Left hindlimb (tissue), 1 donor: ENCODE measurements at regions not wholly inside any gene's neighbourhood (a gene's known extent, or its start where the extent isn't known, plus 50 kb on each side); places are given as distances from the start of the nearest gene placed in this dataset.
A peak's percentile ranks its signal among the peaks of the same experiment; 100 is the strongest.
"Not testable (repeated sequence)": the region's sequence is repeated elsewhere in the genome, so short reads cannot be mapped to it uniquely, and the experiment has no call there.

Experiments used
- DNase-seq: peaks from one replicate; pipeline ENCODE4 v3.0.0-alpha.2; 2018

GRCh38 chr2:33712674-33713073 lies 113.6 kb upstream of the FAM98A start:
- DNase-seq: no peak

- DNase-seq: no peak
Measured at GRCh38 chr2:33709951-33710350, 110.9 kb upstream of the FAM98A start.

DNA sequence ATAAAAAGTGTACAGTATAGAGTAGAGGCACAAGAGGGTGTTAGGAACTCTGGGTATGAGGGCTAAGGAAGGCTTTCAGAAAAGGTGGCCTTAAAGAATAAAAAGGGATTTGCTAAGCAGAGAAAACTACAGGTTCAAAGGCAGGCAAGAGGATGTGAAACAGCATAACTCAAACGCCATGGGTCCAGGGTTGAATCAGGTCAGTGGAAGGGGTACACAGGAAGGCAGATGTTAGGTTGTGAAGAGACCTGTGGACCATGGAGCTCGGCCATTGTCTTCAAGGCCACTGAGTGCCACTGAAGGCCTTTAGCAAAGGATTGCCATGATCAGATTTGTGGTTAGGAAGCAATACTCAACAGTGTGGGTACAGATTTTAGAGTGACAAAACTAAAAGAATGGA lies 108.2 kb upstream of the FAM98A start:
- DNase-seq: no peak

GRCh38 chr2:33706410-33706809 lies 107.3 kb upstream of the FAM98A start:
- no peak for DNase-seq

DNA sequence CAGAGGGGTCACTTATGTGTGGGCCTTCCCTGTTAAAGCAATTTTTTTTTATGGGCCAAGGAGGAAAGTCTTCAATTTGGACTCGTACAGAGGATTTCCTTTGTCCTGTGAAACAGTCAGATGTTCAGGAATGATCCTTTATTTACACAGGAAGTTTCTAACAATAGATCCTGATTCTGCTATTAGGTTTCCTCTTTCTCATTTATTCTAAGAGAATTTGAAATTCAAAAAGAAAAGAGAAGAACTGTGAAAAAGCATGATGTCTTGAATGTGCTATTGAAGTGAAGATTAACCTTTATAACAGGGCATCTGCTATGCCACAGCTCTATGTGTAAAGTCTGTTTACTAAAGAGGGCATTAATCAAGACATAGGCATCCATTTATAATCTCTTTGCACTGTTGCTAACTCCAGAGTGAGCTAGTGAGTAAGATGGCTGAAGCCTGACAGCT lies 105.3 kb upstream of the FAM98A start:
- DNase-seq: no peak

- DNase-seq: no peak
Measured at GRCh38 chr2:33696234-33696633, 97.1 kb upstream of the FAM98A start.

DNA sequence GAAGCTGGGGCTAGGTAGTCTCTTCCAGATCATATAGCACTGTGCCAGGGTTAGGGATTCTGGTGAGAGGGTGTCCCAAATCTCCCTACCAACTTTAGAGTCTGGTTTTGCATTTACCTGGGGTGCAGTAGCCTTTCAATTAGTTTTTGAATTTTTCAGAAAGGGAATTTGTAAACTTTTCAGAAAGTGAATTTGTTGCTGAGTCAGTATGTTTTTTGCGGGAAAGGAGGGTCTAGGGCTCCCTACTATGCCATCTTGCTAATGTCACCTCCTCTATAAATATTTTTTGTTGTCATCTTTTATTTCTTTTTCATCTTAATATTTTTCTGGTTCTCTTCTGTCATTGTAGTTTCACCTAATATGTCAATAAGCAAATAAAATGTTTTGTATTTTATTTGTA lies 95.8 kb upstream of the FAM98A start:
- DNase-seq: no peak

DNA sequence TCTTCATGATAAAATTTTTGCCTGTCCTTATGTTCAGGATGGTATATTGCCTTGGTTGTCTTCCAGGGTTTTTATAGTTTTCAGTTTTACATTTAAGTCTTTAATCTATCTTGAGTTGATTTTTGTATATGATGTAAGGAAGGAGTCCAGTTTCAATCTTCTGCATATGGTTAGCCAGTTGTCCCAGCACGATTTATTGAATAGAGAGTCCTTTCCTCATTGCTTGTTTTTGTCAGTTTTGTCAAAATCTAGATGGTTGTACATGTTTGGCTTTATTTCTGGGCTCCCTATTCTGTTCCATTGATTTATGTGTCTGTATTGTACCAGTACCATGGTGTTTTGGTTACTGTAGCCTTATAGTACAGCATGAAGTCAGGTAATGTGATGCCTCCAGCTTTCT lies 91.6 kb upstream of the FAM98A start:
- DNase-seq: not testable (repeated sequence)

DNA sequence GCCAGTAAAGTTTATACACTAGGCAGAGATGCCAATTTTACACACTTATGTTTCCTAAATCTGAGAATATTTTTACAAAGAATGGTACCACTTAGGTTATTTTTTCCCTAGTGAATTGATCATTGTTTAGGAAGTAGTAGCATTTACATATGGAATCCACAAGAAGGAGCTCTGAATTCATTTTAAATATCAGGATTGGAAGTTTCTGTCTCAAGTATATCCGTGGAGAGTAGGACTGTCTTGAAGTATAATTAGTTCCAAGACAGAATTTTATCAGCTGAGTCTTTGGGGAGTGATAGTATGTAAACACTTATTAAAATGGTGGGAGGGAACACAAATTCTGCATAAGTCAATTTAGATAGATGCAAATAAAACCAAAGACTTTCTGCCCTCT lies 82.3 kb upstream of the FAM98A start:
- DNase-seq: no peak

DNA sequence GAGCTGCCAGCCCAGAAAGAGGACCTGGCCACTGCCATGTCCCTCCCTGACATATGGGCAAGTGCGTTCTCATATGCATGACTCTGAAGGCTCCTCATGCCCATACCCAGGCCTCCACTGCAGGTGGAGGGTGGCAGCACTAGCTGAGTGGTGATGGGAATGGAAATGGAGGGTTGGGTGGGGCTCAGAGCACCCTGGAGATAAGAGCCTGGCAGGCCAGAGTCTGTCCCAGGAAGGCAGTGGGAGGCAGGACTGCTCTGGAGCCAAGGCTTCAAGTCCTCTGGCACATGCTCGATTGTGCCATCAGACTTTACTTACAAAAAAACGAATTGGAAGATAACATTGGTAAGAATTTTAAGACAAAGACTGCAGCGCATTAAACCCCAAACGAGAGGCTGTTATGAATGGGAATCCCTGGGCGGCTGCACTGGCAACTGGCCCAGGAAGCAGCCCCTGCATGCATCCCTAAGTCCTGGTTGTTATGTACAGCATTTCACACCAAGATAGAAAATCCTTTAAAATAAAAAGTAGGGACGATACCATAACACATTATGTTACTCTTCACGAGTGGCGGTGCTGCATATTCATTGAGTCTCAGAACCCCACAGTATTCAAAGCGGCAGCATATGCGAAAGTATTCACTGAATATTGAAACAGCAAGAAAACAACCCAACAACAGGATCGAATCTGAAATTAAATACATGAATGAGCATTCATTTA lies 81.7 kb upstream of the FAM98A start:
- DNase-seq: no peak

DNA sequence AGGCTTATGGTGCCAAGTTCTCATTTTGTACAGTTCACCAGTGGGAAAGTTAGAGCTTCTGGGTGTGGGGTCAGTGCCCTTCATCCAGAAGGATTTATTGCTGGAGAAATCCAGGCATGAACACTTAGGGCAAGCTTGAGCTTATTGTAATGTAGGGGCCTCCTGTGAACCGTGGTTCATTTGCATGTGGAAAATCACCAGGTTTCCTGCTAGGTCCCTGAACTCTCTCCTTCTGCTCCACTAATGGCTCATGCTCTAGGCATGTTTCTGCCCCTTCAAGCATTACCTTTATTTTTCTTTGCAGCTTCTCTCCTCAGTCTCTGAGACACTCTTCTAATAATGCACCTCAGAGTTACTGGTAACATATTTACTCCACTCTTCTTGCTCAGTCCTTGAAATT lies 79.3 kb upstream of the FAM98A start:
- no peak for DNase-seq

- DNase-seq: no peak
Measured at GRCh38 chr2:33673937-33674336, 74.8 kb upstream of the FAM98A start.

- DNase-seq: no peak
Measured at GRCh38 chr2:33672896-33673295, 73.8 kb upstream of the FAM98A start.

- no peak for DNase-seq
Measured at GRCh38 chr2:33672389-33672788, 73.3 kb upstream of the FAM98A start.

- DNase-seq: no peak
Measured at GRCh38 chr2:33671198-33671597, 72.1 kb upstream of the FAM98A start.

GRCh38 chr2:33670392-33670937 lies 71.4 kb upstream of the FAM98A start:
- no peak for DNase-seq

DNA sequence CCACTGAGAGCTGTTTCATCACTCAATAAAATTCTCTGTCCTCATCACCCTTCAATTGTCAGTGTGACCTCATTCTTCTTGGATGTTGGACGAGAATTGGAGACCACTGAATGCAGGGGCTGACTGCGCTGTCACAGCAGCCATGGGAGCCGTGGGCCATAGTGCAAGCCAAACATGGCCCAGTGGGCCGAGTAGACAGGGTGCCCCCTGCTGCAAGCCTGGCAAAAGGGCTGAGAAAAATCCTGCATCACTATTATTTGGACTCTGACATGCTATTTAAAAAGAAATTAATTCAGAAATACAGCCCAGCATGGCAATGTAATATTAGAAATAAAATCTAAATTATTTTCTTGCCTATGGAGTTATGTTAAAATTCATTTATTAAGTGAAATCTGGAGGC lies 67.8 kb upstream of the FAM98A start:
- DNase-seq: no peak

DNA sequence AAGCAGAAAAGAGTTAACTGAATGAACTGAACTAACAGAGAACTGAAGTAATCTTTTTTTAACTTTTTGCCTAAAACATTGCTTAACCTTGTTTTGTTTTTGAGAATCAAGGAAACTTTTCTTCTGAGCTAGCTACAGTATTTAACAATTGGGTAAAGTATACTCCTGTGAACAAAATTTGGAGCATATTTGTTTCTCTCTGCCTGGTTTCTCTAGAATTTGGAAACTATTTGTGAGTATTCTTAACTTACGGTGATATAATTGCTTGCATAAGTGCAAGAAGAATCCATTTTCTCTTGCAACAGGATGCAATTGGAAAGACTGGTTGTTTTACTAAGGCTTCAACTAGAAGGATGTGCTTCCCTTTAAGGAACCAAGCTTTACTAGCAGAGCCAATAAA lies 65.9 kb upstream of the FAM98A start:
- DNase-seq: no peak

- DNase-seq: no peak
Measured at GRCh38 chr2:33660416-33661123, 61.5 kb upstream of the FAM98A start.

GRCh38 chr2:33655626-33656320 lies 56.7 kb upstream of the FAM98A start:
- DNase-seq: no peak

- peak; percentile 33 for DNase-seq
Measured at GRCh38 chr2:33652830-33653229, 53.7 kb upstream of the FAM98A start.

- DNase-seq: no peak
Measured at GRCh38 chr2:33650171-33650570, 51.1 kb upstream of the FAM98A start.
